HuH-7.5 (cell line): ENCODE measurements at regions not wholly inside any gene's neighbourhood (a gene's known extent, or its start where the extent isn't known, plus 50 kb on each side); places are given as distances from the start of the nearest gene placed in this dataset.

Experiments
- DNase-seq: peaks from one replicate; pipeline ENCODE4 v3.0.0; 2011; ENCODE audit warnings: low spot score

GRCh38 chr13:104414181-104414580 lies 1348.0 kb upstream of the SLC10A2 start:
- no peak for DNase-seq

GRCh38 chr13:104411141-104411765 lies 1345.0 kb upstream of the SLC10A2 start:
- DNase-seq = no peak

DNA sequence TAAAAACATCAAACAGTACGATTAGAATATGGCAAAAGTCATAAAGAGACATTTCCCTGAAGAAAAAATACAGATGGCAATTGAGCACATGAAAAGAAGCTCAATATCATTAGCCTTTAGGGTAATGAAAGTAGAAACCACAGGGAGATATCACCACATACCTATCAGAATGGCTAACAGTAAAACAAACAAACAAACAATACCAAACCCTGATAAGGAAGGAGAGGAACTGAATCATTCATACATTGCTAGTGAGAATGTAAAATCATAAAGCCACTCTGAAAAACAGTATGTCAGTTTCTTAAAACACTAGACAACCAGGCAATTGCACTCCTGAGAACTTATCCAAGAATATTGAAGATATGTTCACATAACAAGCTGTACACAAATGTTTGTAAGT lies 1342.5 kb upstream of the SLC10A2 start:
- no peak for DNase-seq

- DNase-seq = no peak
Measured at GRCh38 chr13:104404325-104404724, 1338.1 kb upstream of the SLC10A2 start.

DNA sequence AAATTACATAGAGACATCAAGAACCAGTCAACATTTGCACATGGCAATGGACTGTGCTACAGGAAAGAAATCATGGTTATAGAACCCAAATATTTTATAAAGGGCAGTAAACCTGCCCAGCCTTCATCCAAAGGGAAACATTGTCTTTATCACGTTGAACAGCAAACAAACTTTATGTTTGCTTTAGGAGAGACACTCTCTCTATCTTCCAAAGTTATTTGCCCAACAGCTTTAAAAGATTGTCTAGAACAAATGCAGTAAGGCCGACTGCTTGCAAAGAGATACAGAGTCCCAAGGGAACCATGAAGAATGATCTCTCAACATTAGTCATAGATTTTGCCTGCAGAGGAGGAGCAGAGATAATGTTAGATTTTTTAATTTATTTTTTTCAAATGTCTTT lies 1323.5 kb upstream of the SLC10A2 start:
- DNase-seq = no peak

DNA sequence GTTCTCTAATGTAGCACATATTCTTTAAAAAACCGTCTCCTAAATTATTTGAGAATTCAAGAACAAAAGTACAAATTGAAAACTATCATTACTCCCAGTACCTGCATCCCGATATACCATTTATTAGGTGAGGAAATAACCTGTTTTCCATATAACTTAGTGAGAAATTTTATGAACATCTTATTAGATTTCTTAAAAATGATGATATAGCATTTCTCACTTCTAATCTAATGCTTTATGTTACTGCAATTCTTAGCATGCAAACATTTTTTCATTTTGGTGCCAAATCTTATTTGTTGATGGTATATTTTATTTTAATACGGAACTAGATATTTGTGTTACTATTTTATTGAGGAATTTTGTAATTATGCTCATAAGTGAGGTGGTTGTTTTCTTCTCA lies 1321.3 kb upstream of the SLC10A2 start:
- no peak for DNase-seq

DNA sequence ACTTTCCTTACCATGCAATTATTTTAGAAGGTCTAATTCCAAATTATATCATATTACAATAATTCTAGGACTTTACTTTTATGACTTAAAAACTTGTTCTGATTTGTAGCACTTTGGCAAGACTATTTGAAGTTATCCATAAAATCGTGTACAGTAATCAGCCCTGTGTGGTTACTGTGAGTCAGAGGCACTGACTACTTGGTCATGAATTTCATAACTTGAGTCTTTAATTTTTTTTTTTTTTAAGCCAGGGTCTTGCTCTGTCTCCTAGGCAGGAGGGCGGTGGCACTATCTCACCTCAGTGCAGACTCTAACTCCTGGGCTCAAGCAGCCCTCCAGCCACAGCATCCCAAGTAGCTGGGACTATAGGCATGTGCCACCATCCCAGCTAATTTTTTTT lies 1319.2 kb upstream of the SLC10A2 start:
- DNase-seq = no peak

DNA sequence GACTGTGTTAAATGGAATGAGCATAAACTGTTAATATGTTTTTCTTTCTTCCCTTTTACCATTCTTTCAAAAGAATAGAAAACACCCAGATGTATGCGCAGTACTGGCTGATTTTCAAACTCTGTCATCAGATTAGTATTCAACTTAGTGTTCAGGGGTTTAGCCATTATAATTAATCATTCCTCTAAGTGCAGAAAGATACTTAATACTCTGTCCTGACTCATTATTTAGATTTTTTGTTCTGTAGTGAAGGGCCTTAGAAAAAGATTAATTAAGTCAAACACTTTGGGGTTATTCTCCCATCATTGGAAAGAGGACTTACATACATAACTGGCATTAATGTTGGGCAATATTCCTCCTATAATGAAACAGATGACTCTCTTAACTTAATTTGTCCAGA lies 1316.7 kb upstream of the SLC10A2 start:
- DNase-seq = no peak

DNA sequence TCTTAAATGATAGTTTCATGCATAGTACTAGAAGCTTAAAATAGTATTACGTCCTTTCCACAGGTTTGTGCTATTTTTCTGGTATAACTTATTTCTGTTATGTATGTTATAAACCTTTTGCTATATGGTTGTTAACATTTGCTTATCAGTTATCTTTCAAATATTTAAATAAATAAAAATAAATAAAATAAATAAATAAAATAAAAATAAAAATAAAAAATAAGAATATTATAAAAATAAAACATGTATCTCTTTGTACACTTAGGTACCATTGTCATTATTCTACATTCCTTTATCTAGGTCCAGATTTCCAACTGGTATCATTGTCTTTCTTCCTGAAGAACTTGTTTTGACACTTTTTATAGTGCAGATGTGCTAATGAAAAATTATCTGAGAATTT lies 1310.4 kb upstream of the SLC10A2 start:
- no peak for DNase-seq

GRCh38 chr13:104375614-104376013 lies 1309.4 kb upstream of the SLC10A2 start:
- DNase-seq = no peak

- no peak for DNase-seq
Measured at GRCh38 chr13:104372095-104372655, 1306.0 kb upstream of the SLC10A2 start.

- no peak for DNase-seq
Measured at GRCh38 chr13:104365430-104365829, 1299.2 kb upstream of the SLC10A2 start.

GRCh38 chr13:104357672-104358354 lies 1291.6 kb upstream of the SLC10A2 start:
- DNase-seq = no peak

- DNase-seq = no peak
Measured at GRCh38 chr13:104357174-104357573, 1291.0 kb upstream of the SLC10A2 start.

- DNase-seq = no peak
Measured at GRCh38 chr13:104355041-104355670, 1288.9 kb upstream of the SLC10A2 start.

DNA sequence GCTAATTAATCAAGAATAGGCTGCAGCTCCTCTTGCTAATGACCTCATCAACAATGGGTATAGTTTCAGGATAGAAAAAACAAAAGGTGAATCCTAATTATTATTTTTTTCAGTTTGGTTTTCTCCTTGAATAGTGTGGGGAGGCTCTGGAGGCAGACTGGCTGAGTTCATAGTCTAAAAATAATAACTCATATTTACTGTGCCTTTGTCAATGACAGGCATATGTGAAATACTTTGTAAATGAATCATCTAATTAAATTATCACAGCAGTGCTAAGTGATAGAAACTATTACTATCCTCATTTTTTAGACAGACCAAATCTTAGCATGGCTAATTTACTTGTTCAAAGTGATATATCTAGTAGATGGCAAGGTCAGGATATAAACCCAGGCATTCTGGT lies 1261.0 kb upstream of the SLC10A2 start:
- DNase-seq = no peak

- DNase-seq = no peak
Measured at GRCh38 chr13:104326523-104326922, 1260.3 kb upstream of the SLC10A2 start.

DNA sequence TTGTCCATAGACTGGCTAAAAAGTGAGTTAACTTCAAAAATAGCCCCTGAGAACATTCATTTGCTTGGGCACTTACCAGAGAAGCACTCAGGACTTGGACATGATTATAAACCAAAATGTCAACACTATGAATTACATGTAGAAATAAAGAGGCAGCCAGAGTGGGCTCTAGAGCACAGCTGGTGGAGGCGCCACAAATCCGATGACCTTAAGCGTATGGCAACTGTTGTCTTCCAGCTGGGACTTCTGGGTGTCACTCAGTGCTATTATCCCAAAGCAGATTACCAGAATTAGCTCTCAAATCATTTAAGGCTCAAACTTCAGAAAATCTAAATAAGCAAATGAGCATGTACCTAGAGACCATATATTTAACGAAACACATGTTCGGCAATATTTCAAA lies 1255.5 kb upstream of the SLC10A2 start:
- DNase-seq = no peak

DNA sequence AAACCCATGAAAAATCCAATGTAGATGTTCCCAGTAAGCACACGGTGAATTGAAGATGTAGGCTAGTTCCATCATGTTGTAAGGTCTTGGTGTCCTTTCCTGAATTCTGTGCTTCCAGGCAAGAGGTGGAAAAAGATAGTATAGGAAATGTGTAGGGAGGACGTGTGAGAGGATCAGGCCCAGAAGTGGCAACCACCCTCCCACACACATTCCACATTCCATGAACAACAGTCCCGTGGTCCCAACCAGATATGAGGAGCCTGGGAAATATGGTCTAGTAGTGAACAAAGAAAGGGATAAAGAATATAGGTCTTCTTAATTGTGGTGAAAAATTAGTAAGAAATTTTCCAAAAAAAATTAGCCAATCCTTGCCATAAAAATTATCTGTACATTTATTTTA lies 1254.2 kb upstream of the SLC10A2 start:
- DNase-seq = no peak

DNA sequence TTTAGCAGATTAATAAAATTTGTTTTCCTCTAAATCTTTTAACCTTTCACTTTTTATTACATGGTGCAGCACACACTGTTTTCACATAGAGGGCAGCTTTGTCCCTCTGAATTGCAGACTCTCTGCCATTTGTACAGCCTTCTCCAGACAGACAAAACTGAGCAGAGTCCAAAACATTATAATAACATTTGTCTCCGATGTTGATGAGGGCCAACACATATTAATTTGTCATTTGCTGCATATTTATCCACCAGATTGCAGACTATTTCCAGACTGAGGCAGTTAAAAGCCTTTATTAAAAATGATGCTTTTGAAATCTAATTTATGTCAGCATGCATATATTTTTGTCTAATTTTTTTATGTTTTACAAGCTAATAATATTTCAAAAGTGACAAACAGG lies 1251.9 kb upstream of the SLC10A2 start:
- DNase-seq = no peak

DNA sequence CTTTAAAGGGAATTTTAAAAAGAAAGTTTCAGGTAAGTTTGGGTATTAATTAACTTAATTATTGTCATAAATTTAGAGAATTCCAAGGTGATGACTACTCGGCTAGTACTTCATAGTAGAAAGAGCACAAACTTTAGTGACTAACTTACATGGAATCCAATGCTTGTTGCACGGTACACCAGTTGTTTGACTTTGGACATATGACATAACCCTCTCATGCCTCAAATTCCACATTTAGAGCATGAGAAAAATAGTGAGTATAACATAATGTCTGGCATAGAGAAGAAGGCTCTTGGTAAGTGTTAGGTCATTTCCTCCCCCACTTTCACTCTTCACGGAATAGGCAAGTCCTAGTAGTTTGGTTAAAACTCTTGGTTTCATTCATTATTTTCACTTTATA lies 1249.4 kb upstream of the SLC10A2 start:
- no peak for DNase-seq

GRCh38 chr13:104314926-104315535 lies 1248.8 kb upstream of the SLC10A2 start:
- DNase-seq = no peak

- DNase-seq = no peak
Measured at GRCh38 chr13:104314321-104314720, 1248.1 kb upstream of the SLC10A2 start.
